Psoas muscle (tissue), 7 donors: ENCODE measurements at regions not wholly inside any gene's neighbourhood (a gene's known extent, or its start where the extent isn't known, plus 50 kb on each side); places are given as distances from the start of the nearest gene placed in this dataset.

Source experiments
- ATAC-seq, 4 donors: fragments of 200-7000 bp; cut with Tn5 transposase; one replicate each; pipeline ENCODE4 v1.9.1; 2020; ENCODE audit warnings: moderate library complexity in 3 of 4, mild to moderate bottlenecking in 2 of 4
- DNase-seq, 2 donors: peaks; one replicate each; pipeline ENCODE4 v3.0.0-alpha.2; 2020
- H3K27ac ChIP-seq: fragments of 200-600 bp; one replicate; pipeline ENCODE4 v1.8.0; 2022
- H3K27me3 ChIP-seq, 3 donors: fragments of 200-600 bp in 1 of 3; one replicate each; pipeline versions ENCODE4 v1.6.1 to v1.8.0; 2013 to 2022; ENCODE audit warnings: low read length in 2 of 3, mild to moderate bottlenecking in 2 of 3, moderate library complexity in 1 of 3; ENCODE audit not compliant: insufficient read depth in 3 of 3
- H3K36me3 ChIP-seq, 2 donors: fragments of 200-600 bp in 1 of 2; one replicate each; pipeline versions ENCODE4 v1.6.1 to v1.8.0; 2013 to 2022; ENCODE audit warnings: low read depth in 1 of 2, mild to moderate bottlenecking in 1 of 2, moderate library complexity in 1 of 2; ENCODE audit not compliant: insufficient read depth in 1 of 2
- H3K4me1 ChIP-seq: fragments of 200-600 bp; one replicate; pipeline ENCODE4 v1.8.0; 2022
- H3K4me3 ChIP-seq: fragments of 200-600 bp; one replicate; pipeline ENCODE4 v1.8.0; 2022; ENCODE audit warnings: mild to moderate bottlenecking
- H3K9me3 ChIP-seq: fragments of 200-600 bp; one replicate; pipeline ENCODE4 v1.8.0; 2022
- CTCF ChIP-seq: fragments of 200-600 bp; IDR thresholded peaks from one replicate; pipeline ENCODE4 v1.8.0; 2022; ENCODE audit warnings: antibody characterized with exemption
- WGBS, 3 donors: extraction: QIAGEN DNeasy Blood & Tissue Kit; methylation state at CpG; one replicate each; pipeline versions ENCODE4 v1.1.6 to v1.1.7; 2013; 5-methylcytosine and 5-hydroxymethylcytosine counted together
- intact Hi-C, 2 donors: fragments of 100-400 bp; cut with DNase I; formaldehyde crosslinking; loops; one replicate each; pipeline versions ENCODE4 v1.11.0 to v1.14.2; 2022
- donor health status: healthy with polysubstance abuse.
- donor health status: DM: no; HTN: no; CAD: no; lungs with moderate emphysema.
- donor health status: Bipolar disorder and iron deficiency.
- donor health status: healthy.
- donor health status: DM: yes; HTN: yes; CAD: no.
- donor health status: DM: no; HTN: no; CAD: no.
- donor health status: DM: yes; HTN: yes; CAD: no.

GRCh38 chr6:165770397-165771082 lies 107.5 kb upstream of the PDE10A start:
- 82 to 84% (median 83%) methylated on average over 14 of the region's 14 CpGs for WGBS, 3 donors
- Histone ChIP-seq H3K36me3 (no peaks in the 10 kb centered on the region), H3K27ac (no peak overlapping the region), H3K27me3 (no peaks in the 10 kb centered on the region), H3K9me3 (no peaks in the 10 kb centered on the region), H3K4me1 (peaks cover 4% of the 10 kb centered on the region), H3K4me3 (no peak overlapping the region)
- no peak for TF ChIP-seq CTCF
- intact Hi-C loops = no loop called here
- ATAC-seq (no peak), DNase-seq (no peak)

- intact Hi-C loops = no loop called here
- Histone ChIP-seq H3K4me3 (no peak overlapping the region), H3K36me3 (no peaks in the 10 kb centered on the region), H3K9me3 (no peaks in the 10 kb centered on the region), H3K27me3 (no peaks in the 10 kb centered on the region), H3K4me1 (peaks cover 4% of the 10 kb centered on the region), H3K27ac (no peak overlapping the region)
- TF ChIP-seq CTCF = no peak
- DNase-seq (no peak), ATAC-seq (no peak)
- 51 to 59% (median 57%) methylated on average over 3 of the region's 3 CpGs for WGBS, 3 donors
Observed at GRCh38 chr6:165769884-165770283, 106.8 kb upstream of the PDE10A start.

- no peak overlapping the region for H3K27ac ChIP-seq
- TF ChIP-seq CTCF = no peak
- no peak for DNase-seq
- H3K27me3 ChIP-seq = no peaks in the 10 kb centered on the region
- no peaks in the 10 kb centered on the region for H3K36me3 ChIP-seq
- 61 to 73% (median 71%) methylated on average over 5 of the region's 5 CpGs for WGBS, 3 donors
- peaks cover 4% of the 10 kb centered on the region for H3K4me1 ChIP-seq
- no peak for ATAC-seq
- no peaks in the 10 kb centered on the region for H3K9me3 ChIP-seq
- intact Hi-C loops = no loop called here
- no peak overlapping the region for H3K4me3 ChIP-seq
Observed at GRCh38 chr6:165769401-165769800, 106.4 kb upstream of the PDE10A start.

- Histone ChIP-seq H3K27ac (no peak overlapping the region), H3K36me3 (no peaks in the 10 kb centered on the region), H3K9me3 (no peaks in the 10 kb centered on the region), H3K4me1 (peaks cover 4% of the 10 kb centered on the region), H3K4me3 (no peak overlapping the region), H3K27me3 (no peaks in the 10 kb centered on the region)
- no peak for TF ChIP-seq CTCF
- 20 to 69% (median 25%) methylated on average over 1 of the region's 1 CpG for WGBS, 3 donors
- no peak for DNase-seq
- no peak for ATAC-seq
- intact Hi-C loops = no loop called here
Observed at GRCh38 chr6:165768961-165769360, 105.9 kb upstream of the PDE10A start.

GRCh38 chr6:165767228-165767627 lies 104.2 kb upstream of the PDE10A start:
- Histone ChIP-seq H3K27ac (peak overlapping the region; percentile 3), H3K4me1 (peaks cover 4% of the 10 kb centered on the region), H3K36me3 (no peaks in the 10 kb centered on the region), H3K27me3 (no peaks in the 10 kb centered on the region), H3K4me3 (no peak overlapping the region), H3K9me3 (no peaks in the 10 kb centered on the region)
- intact Hi-C loops = no loop called here
- WGBS, 3 donors = 44 to 64% (median 44%) methylated on average over 3 of the region's 3 CpGs
- no peak for DNase-seq
- TF ChIP-seq CTCF = no peak
- no peak for ATAC-seq
